HG03565 (cell line): ENCODE measurements at regions not wholly inside any gene's neighbourhood (a gene's known extent, or its start where the extent isn't known, plus 50 kb on each side); places are given as distances from the start of the nearest gene placed in this dataset.
"Not testable (repeated sequence)": the region's sequence is repeated elsewhere in the genome, so short reads cannot be mapped to it uniquely, and the experiment has no call there.

Source experiments
- ATAC-seq: cut with Tn5 transposase; IDR thresholded peaks from one replicate; pipeline ENCODE4 v1.9.1; 2021; ENCODE audit warnings: mild to moderate bottlenecking, moderate library complexity; ENCODE audit not compliant: unreplicated experiment

GRCh38 chr16:48059190-48059589, 96.6 kb downstream of the ABCC12 start:
- ATAC-seq: not testable (repeated sequence)

GRCh38 chr16:48057048-48057447, 98.7 kb downstream of the ABCC12 start:
- no peak for ATAC-seq

GRCh38 chr16:48054881-48055601, 100.8 kb downstream of the ABCC12 start:
- ATAC-seq: peak; percentile 82

- no peak for ATAC-seq
Observed at GRCh38 chr16:48053418-48053745, 102.4 kb downstream of the ABCC12 start.

GRCh38 chr16:48052731-48053417, 102.9 kb downstream of the ABCC12 start:
- no peak for ATAC-seq

- ATAC-seq: no peak
Observed at GRCh38 chr16:48050871-48051270, 104.9 kb downstream of the ABCC12 start.

- ATAC-seq: no peak
Observed at GRCh38 chr16:48049847-48050246, 105.9 kb downstream of the ABCC12 start.

- no peak for ATAC-seq
Observed at GRCh38 chr16:48047720-48048119, 108.1 kb downstream of the ABCC12 start.

GRCh38 chr16:48047241-48047640, 108.6 kb downstream of the ABCC12 start:
- no peak for ATAC-seq

GRCh38 chr16:48044117-48044516, 111.7 kb downstream of the ABCC12 start:
- ATAC-seq: no peak

- ATAC-seq: no peak
Observed at GRCh38 chr16:48041981-48042421, 113.8 kb downstream of the ABCC12 start.

GRCh38 chr16:48035142-48035541, 120.7 kb downstream of the ABCC12 start:
- ATAC-seq: no peak

- ATAC-seq: no peak
Observed at GRCh38 chr16:48030926-48031325, 124.9 kb downstream of the ABCC12 start.

GRCh38 chr16:48029768-48030167, 126.0 kb downstream of the ABCC12 start:
- no peak for ATAC-seq

- no peak for ATAC-seq
Observed at GRCh38 chr16:48025359-48025758, 130.4 kb downstream of the ABCC12 start.

- ATAC-seq: no peak
Observed at GRCh38 chr16:48024042-48024441, 131.8 kb downstream of the ABCC12 start.

- ATAC-seq: no peak
Observed at GRCh38 chr16:48022496-48022895, 133.3 kb downstream of the ABCC12 start.

GRCh38 chr16:48020617-48021016, 135.2 kb downstream of the ABCC12 start:
- ATAC-seq: not testable (repeated sequence)

- ATAC-seq: no peak
Observed at GRCh38 chr16:48014349-48015135, 141.3 kb downstream of the ABCC12 start.

- no peak for ATAC-seq
Observed at GRCh38 chr16:48013491-48013901, 142.3 kb downstream of the ABCC12 start.

- ATAC-seq: no peak
Observed at GRCh38 chr16:48011878-48012658, 143.7 kb downstream of the ABCC12 start.
